Progenitor cell of endocrine pancreas (in vitro differentiated cells): ENCODE measurements at regions not wholly inside any gene's neighbourhood (a gene's known extent, or its start where the extent isn't known, plus 50 kb on each side); places are given as distances from the start of the nearest gene placed in this dataset.

ENCODE experiments used
- DNase-seq: peaks from one replicate; pipeline ENCODE4 v3.0.0; 2021; ENCODE audit warnings: low spot score; ENCODE audit not compliant: unreplicated experiment
- H3K27ac Mint-ChIP-seq: 2 replicates; pipeline ENCODE4 v1.8.0; 2021; ENCODE audit warnings: mild to moderate bottlenecking, moderate library complexity, mixed read lengths
- H3K27me3 Mint-ChIP-seq: 2 replicates; pipeline ENCODE4 v1.8.0; 2021; ENCODE audit warnings: mixed read lengths
- H3K36me3 Mint-ChIP-seq: 2 replicates; pipeline ENCODE4 v1.8.0; 2022; ENCODE audit warnings: mixed read lengths; ENCODE audit not compliant: insufficient read depth
- H3K4me1 Mint-ChIP-seq: 2 replicates; pipeline ENCODE4 v1.8.0; 2021; ENCODE audit warnings: low read depth, mixed read lengths
- H3K4me3 Mint-ChIP-seq: 2 replicates; pipeline ENCODE4 v1.8.0; 2021; ENCODE audit warnings: low read depth, mild to moderate bottlenecking, moderate library complexity, mixed read lengths
- H3K9me3 Mint-ChIP-seq: 2 replicates; pipeline ENCODE4 v1.8.0; 2021; ENCODE audit warnings: low read depth, mixed read lengths
- TF ChIP-seq, protein P1 (sequence below): fragments of 200-600 bp; sonication (generic); IDR thresholded peaks from one replicate; pipeline ENCODE4 v1.5.0; 2021; ENCODE audit warnings: antibody characterized with exemption, mild to moderate bottlenecking; ENCODE audit not compliant: unreplicated experiment

DNA sequence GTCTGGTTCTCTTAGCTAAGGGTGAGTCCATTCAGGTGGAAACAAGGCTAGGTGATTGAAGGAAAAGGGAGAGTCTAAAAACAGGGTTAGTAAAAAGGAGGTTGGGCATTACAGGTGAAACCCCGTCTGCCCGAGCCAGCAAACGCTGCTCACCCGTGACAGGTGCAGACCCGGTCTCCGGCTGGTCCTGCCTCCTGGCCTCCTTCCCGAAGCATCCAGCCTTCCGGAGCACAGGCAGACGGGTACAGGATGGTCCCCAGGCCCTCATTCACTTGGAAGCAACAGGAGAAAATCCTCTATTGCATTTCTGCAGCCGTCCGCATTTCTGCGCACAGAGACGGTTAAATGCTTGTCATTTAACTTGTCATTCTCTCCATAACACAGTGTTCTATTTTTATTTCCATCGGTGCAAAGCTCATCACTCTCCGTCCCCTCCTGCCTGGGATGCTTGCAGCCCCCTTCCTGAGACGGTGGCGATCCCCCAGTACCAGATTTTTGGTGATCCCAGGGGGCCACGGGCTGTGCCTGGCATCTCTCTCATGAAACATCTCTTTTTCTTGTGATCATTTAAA lies 90.8 kb upstream of the PPP2R3B start:
- H3K27ac Mint-ChIP-seq = no peak overlapping the region

DNA sequence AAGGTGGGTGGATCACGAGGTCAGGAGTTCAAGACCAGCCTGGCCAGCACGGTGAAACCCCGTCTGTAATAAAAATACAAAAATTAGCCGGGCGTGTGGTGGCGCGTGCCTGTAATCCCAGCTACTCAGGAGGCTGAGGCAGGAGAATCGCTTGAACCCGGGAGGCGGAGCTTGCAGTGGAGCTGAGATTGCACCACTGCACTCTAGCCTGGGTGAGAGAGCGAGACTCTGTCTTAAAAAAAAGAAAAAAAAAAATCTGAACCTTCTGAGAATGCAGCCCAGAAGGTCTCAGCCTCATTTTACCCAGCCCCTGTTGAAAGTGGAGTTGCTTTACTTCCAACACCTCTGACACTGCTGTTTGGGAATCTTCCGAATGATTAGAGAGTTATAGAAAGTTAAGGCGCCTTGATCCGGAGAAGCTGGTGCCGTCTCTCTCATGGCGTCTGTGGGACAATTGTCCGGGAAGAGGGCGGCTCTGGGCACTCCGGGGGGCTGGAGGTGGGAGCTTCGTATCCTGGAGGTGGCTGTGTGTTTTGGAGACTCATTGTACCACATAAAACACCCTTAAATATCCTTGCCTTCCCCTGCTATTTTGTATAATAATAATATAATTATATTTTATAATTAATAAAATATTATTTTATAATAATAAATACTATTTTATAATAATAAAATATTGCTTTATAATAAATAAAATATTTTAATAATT lies 92.7 kb upstream of the PPP2R3B start:
- no peak for DNase-seq
- H3K27ac Mint-ChIP-seq = no peak overlapping the region
- H3K4me3 Mint-ChIP-seq = no peak overlapping the region
- H3K4me1 Mint-ChIP-seq = peaks cover 3% of the 10 kb centered on the region
- peaks cover 27% of the 10 kb centered on the region for H3K27me3 Mint-ChIP-seq
- TF ChIP-seq, protein P1, sequence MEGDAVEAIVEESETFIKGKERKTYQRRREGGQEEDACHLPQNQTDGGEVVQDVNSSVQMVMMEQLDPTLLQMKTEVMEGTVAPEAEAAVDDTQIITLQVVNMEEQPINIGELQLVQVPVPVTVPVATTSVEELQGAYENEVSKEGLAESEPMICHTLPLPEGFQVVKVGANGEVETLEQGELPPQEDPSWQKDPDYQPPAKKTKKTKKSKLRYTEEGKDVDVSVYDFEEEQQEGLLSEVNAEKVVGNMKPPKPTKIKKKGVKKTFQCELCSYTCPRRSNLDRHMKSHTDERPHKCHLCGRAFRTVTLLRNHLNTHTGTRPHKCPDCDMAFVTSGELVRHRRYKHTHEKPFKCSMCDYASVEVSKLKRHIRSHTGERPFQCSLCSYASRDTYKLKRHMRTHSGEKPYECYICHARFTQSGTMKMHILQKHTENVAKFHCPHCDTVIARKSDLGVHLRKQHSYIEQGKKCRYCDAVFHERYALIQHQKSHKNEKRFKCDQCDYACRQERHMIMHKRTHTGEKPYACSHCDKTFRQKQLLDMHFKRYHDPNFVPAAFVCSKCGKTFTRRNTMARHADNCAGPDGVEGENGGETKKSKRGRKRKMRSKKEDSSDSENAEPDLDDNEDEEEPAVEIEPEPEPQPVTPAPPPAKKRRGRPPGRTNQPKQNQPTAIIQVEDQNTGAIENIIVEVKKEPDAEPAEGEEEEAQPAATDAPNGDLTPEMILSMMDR = no peak
- H3K9me3 Mint-ChIP-seq = no peaks in the 10 kb centered on the region
- no peaks in the 10 kb centered on the region for H3K36me3 Mint-ChIP-seq

More for the DNA sequence above, 90.8 kb upstream of the PPP2R3B start:
- Mint-ChIP-seq H3K9me3 (peaks cover 4% of the 10 kb centered on the region), H3K27me3 (peaks cover 22% of the 10 kb centered on the region), H3K36me3 (no peaks in the 10 kb centered on the region), H3K4me1 (peaks cover under 1% of the 10 kb centered on the region), H3K4me3 (no peak overlapping the region)
- DNase-seq = no peak
- TF ChIP-seq, protein P1 = no peak

DNA sequence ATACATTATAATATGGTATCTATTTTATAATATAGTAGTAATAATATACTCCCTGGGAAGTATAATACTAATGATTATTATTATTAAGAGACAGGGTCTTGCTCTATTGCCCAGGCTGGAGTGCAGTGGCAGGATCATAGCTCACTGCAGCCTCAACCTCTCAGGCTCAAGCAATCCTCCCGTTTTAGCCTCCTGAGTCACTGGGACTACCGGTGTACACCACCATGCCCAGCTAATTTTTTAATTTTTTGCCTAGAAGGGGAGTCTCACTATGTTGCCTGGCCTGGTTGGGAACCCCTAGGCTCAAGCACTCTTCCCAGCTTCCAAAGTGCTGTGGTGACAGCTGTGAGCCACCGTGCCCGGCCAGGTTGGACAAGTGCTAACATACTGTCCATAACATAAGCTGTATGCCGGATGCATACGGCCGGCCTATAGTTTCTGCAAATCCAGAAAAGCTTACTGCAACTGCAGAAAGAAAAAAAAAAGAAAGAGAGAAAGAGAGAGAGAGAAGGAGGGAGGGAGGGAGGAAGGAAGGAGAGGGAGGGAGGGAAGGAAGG lies 94.2 kb upstream of the PPP2R3B start:
- no peak for DNase-seq
- Mint-ChIP-seq H3K4me3 (no peak overlapping the region), H3K36me3 (no peaks in the 10 kb centered on the region), H3K27me3 (peaks cover 27% of the 10 kb centered on the region), H3K9me3 (peaks cover 3% of the 10 kb centered on the region), H3K4me1 (peaks cover 3% of the 10 kb centered on the region), H3K27ac (no peak overlapping the region)
- TF ChIP-seq, protein P1 = no peak

DNA sequence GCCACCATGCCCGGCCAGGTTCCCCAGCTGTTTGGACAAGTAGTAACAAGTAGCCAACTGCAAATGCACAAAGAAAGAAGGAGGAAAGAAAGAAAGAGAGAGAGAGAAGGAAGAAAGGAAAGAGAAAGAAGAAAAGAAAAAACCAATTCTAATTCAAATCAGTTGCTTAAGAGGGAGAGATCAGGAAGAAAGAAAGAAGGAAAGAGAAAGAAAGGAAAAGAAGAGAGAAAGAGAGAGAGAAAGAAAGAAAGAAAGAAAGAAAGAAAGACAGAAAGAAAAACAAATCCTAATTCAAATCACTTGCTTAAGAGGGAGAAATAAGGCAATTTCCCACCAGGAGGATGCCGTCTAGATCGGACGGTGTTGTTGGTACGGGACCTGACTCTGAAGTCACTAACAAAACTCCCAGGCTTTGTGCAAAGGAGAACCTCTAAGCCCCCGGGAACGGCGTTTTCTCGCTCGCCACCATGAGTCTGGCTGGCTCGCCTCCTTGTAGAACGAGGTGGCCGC lies 95.5 kb upstream of the PPP2R3B start:
- H3K36me3 Mint-ChIP-seq = no peaks in the 10 kb centered on the region
- H3K4me3 Mint-ChIP-seq = no peak overlapping the region
- peaks cover 7% of the 10 kb centered on the region for H3K9me3 Mint-ChIP-seq
- no peak for DNase-seq
- peaks cover 21% of the 10 kb centered on the region for H3K27me3 Mint-ChIP-seq
- H3K27ac Mint-ChIP-seq = no peak overlapping the region
- TF ChIP-seq, protein P1 = no peak
- H3K4me1 Mint-ChIP-seq = peaks cover 3% of the 10 kb centered on the region

DNA sequence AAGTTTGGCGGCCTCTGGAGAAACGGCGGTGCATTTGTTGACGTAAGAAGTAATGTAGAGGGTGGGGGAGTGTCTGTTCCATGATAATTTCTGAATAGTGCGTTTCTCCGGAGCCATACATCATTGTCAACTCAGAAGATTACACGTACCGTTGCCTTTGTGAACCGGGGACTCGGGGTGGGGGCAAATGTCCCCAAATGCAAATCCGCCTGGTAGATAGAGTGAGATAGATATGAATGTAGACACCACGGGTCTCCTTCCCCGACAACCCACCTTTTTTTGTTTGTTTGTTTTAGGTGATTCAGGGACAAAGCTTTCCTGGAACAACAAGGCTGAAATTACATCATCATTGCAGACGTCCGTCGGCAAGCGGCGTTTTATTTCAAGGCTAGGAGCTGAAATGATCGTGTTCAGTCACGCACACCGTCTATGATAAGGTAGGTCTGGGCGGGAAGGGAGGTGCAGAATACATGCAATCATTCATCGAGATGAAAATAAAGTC lies 96.0 kb upstream of the PPP2R3B start:
- Mint-ChIP-seq H3K36me3 (no peaks in the 10 kb centered on the region), H3K27me3 (peaks cover 16% of the 10 kb centered on the region), H3K4me1 (peaks cover 3% of the 10 kb centered on the region), H3K27ac (no peak overlapping the region), H3K4me3 (no peak overlapping the region), H3K9me3 (peaks cover 7% of the 10 kb centered on the region)
- TF ChIP-seq, protein P1 = no peak
- DNase-seq = no peak
